Pancreas (tissue), 10 donors: ENCODE measurements at regions not wholly inside any gene's neighbourhood (a gene's known extent, or its start where the extent isn't known, plus 50 kb on each side); places are given as distances from the start of the nearest gene placed in this dataset.

Source experiments
- ATAC-seq, 4 donors: fragments of 200-7000 bp; cut with Tn5 transposase; one replicate each; pipeline versions ENCODE4 v1.8.0 to v1.9.1; 2020; ENCODE audit warnings: mild to moderate bottlenecking in 4 of 4, moderate library complexity in 4 of 4
- DNase-seq, 6 donors: peaks; one replicate each; pipeline ENCODE4 v3.0.0-alpha.2; 2020
- FAIRE-seq: peaks from 2 replicates; lab custom pipeline; 2012; peaks lifted over from hg19 to GRCh38; lab: Jason Lieb, UNC
- H3K27ac ChIP-seq, 4 donors: fragments of 200-600 bp; sonication (generic); 1 replicate in 3 of 4; 2 replicates in 1 of 4; pipeline versions ENCODE4 v1.5.0 to v1.8.0; 2020
- H3K27me3 ChIP-seq, 4 donors: fragments of 200-600 bp; one replicate each; pipeline ENCODE4 v1.8.0; 2021
- H3K36me3 ChIP-seq, 3 donors: fragments of 200-600 bp; sonication (generic) in 1 of 3; one replicate each; pipeline versions ENCODE4 v1.5.0 to v1.8.0; 2020 to 2021
- H3K4me1 ChIP-seq, 3 donors: fragments of 200-600 bp; one replicate each; pipeline ENCODE4 v1.8.0; 2021
- H3K4me3 ChIP-seq, 4 donors: fragments of 200-600 bp; sonication (generic) in 2 of 4; one replicate each; pipeline versions ENCODE4 v1.5.0 to v1.8.0; 2020 to 2021
- H3K9me3 ChIP-seq, 4 donors: fragments of 200-600 bp; one replicate each; pipeline ENCODE4 v1.8.0; 2021
- WGBS, 2 donors: extraction: QIAGEN DNeasy Blood & Tissue Kit; methylation state at CpG; one replicate each; pipeline ENCODE4 v1.1.7; 2013; 5-methylcytosine and 5-hydroxymethylcytosine counted together
- intact Hi-C, 3 donors: fragments of 100-400 bp; cut with DNase I; formaldehyde crosslinking; loops; one replicate each; pipeline versions ENCODE4 v1.11.1 to v1.14.2; 2022
- TF ChIP-seq, protein P1 (sequence below), 4 donors: fragments of 200-600 bp; sonication (generic) in 3 of 4; IDR thresholded peaks; one replicate each; pipeline versions ENCODE4 v1.5.0 to v1.8.0; 2021; ENCODE audit warnings: antibody characterized with exemption in 4 of 4
- donor health status: healthy with polysubstance abuse.
- donor health status: DM: no; HTN: no; CAD: no; lungs with moderate emphysema.
- donor health status: DM: no; HTN: no; CAD: no.
- donor health status: control.
- donor health status: control.
- donor health status: Bipolar disorder and iron deficiency.
- donor health status: DM: yes; HTN: yes; CAD: no.
- donor health status: DM: no; HTN: no; CAD: no.
- donor health status: DM: no; HTN: no; CAD: no.
- donor health status: DM: yes; HTN: yes; CAD: no.

DNA sequence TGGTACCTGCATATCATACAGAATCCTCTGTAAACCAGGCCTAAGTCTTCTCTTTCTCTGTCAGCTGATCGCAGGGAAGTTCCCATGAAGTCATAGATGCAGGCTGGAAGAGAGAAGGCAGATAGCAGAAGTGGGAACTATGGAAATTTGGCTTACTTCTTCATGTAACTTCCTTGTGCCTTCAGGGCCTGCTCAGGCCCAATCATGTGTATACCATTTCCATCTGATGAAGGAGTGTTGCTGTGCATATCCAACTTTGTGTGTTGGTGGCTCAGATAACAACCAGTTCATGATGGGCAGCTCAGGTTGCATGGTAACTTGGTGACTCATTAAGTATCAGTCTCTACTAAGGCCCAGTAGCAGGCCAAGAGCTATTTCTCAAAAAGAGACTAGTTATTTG, 53.1 kb upstream of the CEP295 start:
- Histone ChIP-seq H3K9me3 (no peaks in the 10 kb centered on the region), H3K27me3 (no peaks in the 10 kb centered on the region), H3K27ac (no peak overlapping the region), H3K4me1 (peaks cover 23 to 25% (median 24%) of the 10 kb centered on the region in 3 donors), H3K36me3 (no peaks in the 10 kb centered on the region), H3K4me3 (no peak overlapping the region)
- DNase-seq = no peak
- FAIRE-seq = no peak
- peak in 2 of 4 donors; percentile 23 to 30 for ATAC-seq
- TF ChIP-seq, protein P1, sequence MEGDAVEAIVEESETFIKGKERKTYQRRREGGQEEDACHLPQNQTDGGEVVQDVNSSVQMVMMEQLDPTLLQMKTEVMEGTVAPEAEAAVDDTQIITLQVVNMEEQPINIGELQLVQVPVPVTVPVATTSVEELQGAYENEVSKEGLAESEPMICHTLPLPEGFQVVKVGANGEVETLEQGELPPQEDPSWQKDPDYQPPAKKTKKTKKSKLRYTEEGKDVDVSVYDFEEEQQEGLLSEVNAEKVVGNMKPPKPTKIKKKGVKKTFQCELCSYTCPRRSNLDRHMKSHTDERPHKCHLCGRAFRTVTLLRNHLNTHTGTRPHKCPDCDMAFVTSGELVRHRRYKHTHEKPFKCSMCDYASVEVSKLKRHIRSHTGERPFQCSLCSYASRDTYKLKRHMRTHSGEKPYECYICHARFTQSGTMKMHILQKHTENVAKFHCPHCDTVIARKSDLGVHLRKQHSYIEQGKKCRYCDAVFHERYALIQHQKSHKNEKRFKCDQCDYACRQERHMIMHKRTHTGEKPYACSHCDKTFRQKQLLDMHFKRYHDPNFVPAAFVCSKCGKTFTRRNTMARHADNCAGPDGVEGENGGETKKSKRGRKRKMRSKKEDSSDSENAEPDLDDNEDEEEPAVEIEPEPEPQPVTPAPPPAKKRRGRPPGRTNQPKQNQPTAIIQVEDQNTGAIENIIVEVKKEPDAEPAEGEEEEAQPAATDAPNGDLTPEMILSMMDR (IDR thresholded peaks at IDR 0.05) = no peak
- intact Hi-C loops = no loop called here
- 91 to 98% methylated on average over 1 of the region's 1 CpG for WGBS, 2 donors

DNA sequence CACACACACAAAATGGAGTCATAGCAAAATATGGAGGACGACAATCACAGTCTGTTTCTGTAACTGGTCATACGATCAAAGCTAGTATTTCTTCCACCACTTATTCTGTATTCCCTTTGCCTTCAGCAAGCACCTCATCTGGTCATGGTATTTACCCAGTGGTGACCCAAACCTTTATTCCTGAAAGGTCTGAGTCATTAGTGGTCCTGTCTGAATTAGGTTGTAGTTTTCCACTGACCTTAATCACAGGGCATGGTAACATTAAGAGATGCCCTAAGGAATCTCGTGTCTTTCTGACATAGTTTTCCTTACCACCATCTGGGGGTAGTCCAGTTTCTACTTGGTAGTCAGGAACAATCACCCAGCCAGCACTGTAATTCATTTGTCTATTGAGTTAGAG, 54.8 kb upstream of the CEP295 start:
- H3K27me3 ChIP-seq = no peaks in the 10 kb centered on the region
- WGBS, 2 donors = 84 to 85% methylated on average over 3 of the region's 3 CpGs
- H3K4me1 ChIP-seq = peaks cover 9 to 12% (median 10%) of the 10 kb centered on the region in 3 donors
- H3K9me3 ChIP-seq = no peaks in the 10 kb centered on the region
- no peak for ATAC-seq
- DNase-seq = no peak
- FAIRE-seq = no peak
- no peak overlapping the region for H3K27ac ChIP-seq
- no peak overlapping the region for H3K4me3 ChIP-seq
- TF ChIP-seq, protein P1 (IDR thresholded peaks at IDR 0.05) = no peak
- intact Hi-C loops = no loop called here
- H3K36me3 ChIP-seq = no peaks in the 10 kb centered on the region

DNA sequence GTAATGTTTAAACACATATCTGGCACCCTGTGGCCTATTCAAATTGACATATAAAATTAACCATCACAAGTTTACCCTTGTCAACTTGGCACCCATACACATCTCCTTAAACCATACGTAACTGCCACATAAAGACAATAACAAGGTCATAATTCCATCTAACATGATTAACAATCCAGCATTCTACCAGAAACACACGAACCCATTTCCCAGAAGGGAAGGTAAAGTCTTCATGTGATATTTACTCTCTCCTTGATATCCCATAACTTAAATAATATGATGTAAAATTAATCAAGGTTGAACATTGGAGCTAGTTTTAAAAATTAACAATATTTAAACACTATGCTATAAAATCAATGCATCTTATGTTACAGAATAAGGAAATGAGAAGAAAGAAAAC, 55.2 kb upstream of the CEP295 start:
- no peak for FAIRE-seq
- H3K27ac ChIP-seq = no peak overlapping the region
- no peaks in the 10 kb centered on the region for H3K36me3 ChIP-seq
- peaks cover 6 to 8% (median 6%) of the 10 kb centered on the region in 3 donors for H3K4me1 ChIP-seq
- TF ChIP-seq, protein P1 (IDR thresholded peaks at IDR 0.05) = no peak
- H3K9me3 ChIP-seq = no peaks in the 10 kb centered on the region
- ATAC-seq = no peak
- no peaks in the 10 kb centered on the region for H3K27me3 ChIP-seq
- WGBS, 2 donors = 69 to 89% methylated on average over 2 of the region's 2 CpGs
- H3K4me3 ChIP-seq = no peak overlapping the region
- intact Hi-C loops = no loop called here
- DNase-seq = no peak

DNA sequence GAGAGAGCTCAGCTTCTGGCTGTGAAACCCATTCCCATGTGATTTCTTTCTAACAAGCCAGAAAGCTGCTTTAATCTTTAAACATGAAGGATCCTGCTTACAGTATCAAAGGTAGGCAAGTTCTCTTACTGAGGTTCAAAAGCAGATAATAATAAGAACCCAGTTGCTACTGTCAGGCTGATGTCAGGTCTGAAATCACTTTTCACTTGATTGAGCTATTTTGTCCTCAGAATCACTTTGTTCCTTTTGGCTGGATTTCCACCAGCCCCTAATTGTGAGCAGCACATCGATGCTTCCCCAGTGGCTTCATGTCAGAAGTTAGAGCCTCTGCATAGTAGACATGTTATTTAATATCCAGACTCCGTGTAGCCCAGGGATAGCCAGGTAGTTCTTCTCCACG, 55.8 kb upstream of the CEP295 start:
- no peak for FAIRE-seq
- WGBS, 2 donors = 72 to 76% methylated on average over 3 of the region's 3 CpGs
- no peak for DNase-seq
- TF ChIP-seq, protein P1 (IDR thresholded peaks at IDR 0.05) = no peak
- intact Hi-C loops = no loop called here
- no peak for ATAC-seq
- Histone ChIP-seq H3K9me3 (no peaks in the 10 kb centered on the region), H3K4me1 (peaks cover 0 to under 1% (median 0%) of the 10 kb centered on the region in 3 donors), H3K27ac (no peak overlapping the region), H3K36me3 (no peaks in the 10 kb centered on the region), H3K27me3 (no peaks in the 10 kb centered on the region), H3K4me3 (no peak overlapping the region)

DNA sequence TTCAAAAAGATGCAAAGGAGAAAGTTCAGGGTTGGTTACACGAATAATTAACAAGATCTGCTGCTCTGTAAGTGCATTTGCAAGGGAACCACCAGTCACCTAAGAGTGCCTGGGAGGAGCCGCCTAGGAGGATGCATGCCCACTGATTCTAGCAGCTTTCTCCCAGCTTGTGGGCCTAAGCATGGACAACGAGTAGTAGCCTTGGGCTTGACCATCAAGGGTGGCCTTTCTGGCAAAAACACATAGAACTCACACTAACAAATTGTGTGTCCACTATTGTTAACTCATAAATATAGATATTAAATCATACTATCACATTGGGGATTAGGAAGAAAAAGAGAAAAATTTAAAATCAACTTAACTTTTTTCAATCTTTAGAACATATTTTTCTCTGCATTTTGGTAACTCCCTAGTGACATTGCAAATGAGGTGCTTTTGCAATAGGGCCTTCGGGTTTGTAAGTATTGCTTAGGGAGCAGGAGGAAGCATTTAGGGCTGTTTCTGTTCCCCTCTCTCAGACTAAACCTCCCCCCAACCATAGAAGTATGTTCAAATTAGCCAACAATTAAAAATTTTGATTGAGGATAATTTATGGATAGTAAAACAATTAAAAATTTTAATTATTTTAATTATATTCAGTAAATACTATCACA, 57.3 kb upstream of the CEP295 start:
- Histone ChIP-seq H3K4me1 (no peaks in the 10 kb centered on the region), H3K9me3 (no peaks in the 10 kb centered on the region), H3K4me3 (no peak overlapping the region), H3K36me3 (no peaks in the 10 kb centered on the region), H3K27ac (no peak overlapping the region), H3K27me3 (no peaks in the 10 kb centered on the region)
- 63 to 78% methylated on average over 4 of the region's 4 CpGs for WGBS, 2 donors
- no peak for ATAC-seq
- FAIRE-seq = no peak
- no peak for DNase-seq
- intact Hi-C loops = no loop called here
- TF ChIP-seq, protein P1 (IDR thresholded peaks at IDR 0.05) = no peak
